GM12891 (cell line): ENCODE measurements at regions not wholly inside any gene's neighbourhood (a gene's known extent, or its start where the extent isn't known, plus 50 kb on each side); places are given as distances from the start of the nearest gene placed in this dataset.

Experiments
- DNase-seq: peaks from one replicate; pipeline ENCODE4 v3.0.0; 2011; ENCODE audit warnings: low spot score; ENCODE audit not compliant: insufficient read length
- FAIRE-seq: peaks from 2 replicates; lab custom pipeline; 2011; peaks lifted over from hg19 to GRCh38; lab: Jason Lieb, UNC
- PAX5 ChIP-seq: IDR thresholded peaks from 2 replicates; pipeline ENCODE4 v1.6.1; 2011; ENCODE audit warnings: low read length, moderate library complexity, mild to moderate bottlenecking; ENCODE audit not compliant: insufficient read depth, severe bottlenecking
- POLR2A ChIP-seq: IDR thresholded peaks from 2 replicates; pipeline ENCODE4 v1.6.1; 2011; ENCODE audit warnings: low read depth, low read length, control low read depth
- POLR2AphosphoS5 ChIP-seq: IDR thresholded peaks from 2 replicates; pipeline ENCODE4 v1.6.1; 2011; ENCODE audit warnings: low read depth, low read length, control low read depth
- POU2F2 ChIP-seq: IDR thresholded peaks from 2 replicates; pipeline ENCODE4 v1.6.1; 2011; ENCODE audit warnings: low read depth, mild to moderate bottlenecking, control low read depth, low read length, moderate library complexity
- SPI1 ChIP-seq: IDR thresholded peaks from 2 replicates; pipeline ENCODE4 v1.6.1; 2011; ENCODE audit warnings: low read depth, low read length, control low read depth
- TAF1 ChIP-seq: IDR thresholded peaks from 2 replicates; pipeline ENCODE4 v1.6.1; 2011; ENCODE audit warnings: low read depth, low read length, control low read depth

GRCh38 chr10:124265391-124265745 lies 153.4 kb downstream of the OAT start:
- no peak for FAIRE-seq
- no peak for DNase-seq
- TF ChIP-seq SPI1: no peak
- TF ChIP-seq POLR2A: no peak

- FAIRE-seq (no peak), DNase-seq (no peak)
- TF ChIP-seq PAX5 (no peak), POLR2AphosphoS5 (no peak), SPI1 (no peak), POU2F2 (no peak), POLR2A (no peak), TAF1 (no peak)
Observed at GRCh38 chr10:124264711-124265390, 153.9 kb downstream of the OAT start.

- TF ChIP-seq SPI1 (no peak), TAF1 (no peak), POLR2AphosphoS5 (no peak), POU2F2 (no peak), POLR2A (no peak), PAX5 (no peak)
- FAIRE-seq (no peak), DNase-seq (no peak)
Observed at GRCh38 chr10:124264271-124264670, 154.5 kb downstream of the OAT start.

GRCh38 chr10:124263726-124264125 lies 155.0 kb downstream of the OAT start:
- TF ChIP-seq PAX5 (no peak), TAF1 (no peak), SPI1 (no peak), POU2F2 (no peak), POLR2AphosphoS5 (no peak), POLR2A (no peak)
- FAIRE-seq: no peak
- DNase-seq: no peak

GRCh38 chr10:124262971-124263370 lies 155.8 kb downstream of the OAT start:
- no peak for TF ChIP-seq SPI1
- TF ChIP-seq PAX5: no peak
- no peak for TF ChIP-seq POU2F2
- TF ChIP-seq POLR2A: no peak
- no peak for TF ChIP-seq POLR2AphosphoS5
- no peak for TF ChIP-seq TAF1
- DNase-seq: no peak
- FAIRE-seq: no peak

- TF ChIP-seq PAX5: no peak
- TF ChIP-seq POU2F2: no peak
- no peak for TF ChIP-seq POLR2AphosphoS5
- no peak for TF ChIP-seq POLR2A
- no peak for TF ChIP-seq TAF1
- no peak for TF ChIP-seq SPI1
- DNase-seq: no peak
- FAIRE-seq: no peak
Observed at GRCh38 chr10:124262234-124262865, 156.4 kb downstream of the OAT start.

GRCh38 chr10:124259139-124259825 lies 159.4 kb downstream of the OAT start:
- DNase-seq: no peak
- TF ChIP-seq PAX5: no peak
- no peak for TF ChIP-seq POU2F2
- TF ChIP-seq POLR2AphosphoS5: no peak
- no peak for TF ChIP-seq POLR2A
- no peak for TF ChIP-seq SPI1
- no peak for FAIRE-seq

- FAIRE-seq (no peak), DNase-seq (no peak)
- TF ChIP-seq POU2F2: no peak
- TF ChIP-seq POLR2A: no peak
- no peak for TF ChIP-seq POLR2AphosphoS5
- TF ChIP-seq SPI1: no peak
- no peak for TF ChIP-seq PAX5
Observed at GRCh38 chr10:124257781-124258180, 160.9 kb downstream of the OAT start.

GRCh38 chr10:124256151-124256550 lies 162.6 kb downstream of the OAT start:
- TF ChIP-seq POU2F2: no peak
- TF ChIP-seq POLR2AphosphoS5: no peak
- TF ChIP-seq TAF1: no peak
- no peak for TF ChIP-seq PAX5
- TF ChIP-seq POLR2A: no peak
- no peak for TF ChIP-seq SPI1
- DNase-seq (no peak), FAIRE-seq (no peak)

- FAIRE-seq: no peak
- TF ChIP-seq POU2F2: no peak
- TF ChIP-seq POLR2A: no peak
- TF ChIP-seq POLR2AphosphoS5: no peak
- no peak for TF ChIP-seq TAF1
- no peak for TF ChIP-seq SPI1
- no peak for TF ChIP-seq PAX5
- no peak for DNase-seq
Observed at GRCh38 chr10:124255556-124255955, 162.2 kb upstream of the CHST15 start.
